ENCODE measurements at regions not wholly inside any gene's neighbourhood (a gene's known extent, or its start where the extent isn't known, plus 50 kb on each side); places are given as distances from the start of the nearest gene placed in this dataset.

DNA sequence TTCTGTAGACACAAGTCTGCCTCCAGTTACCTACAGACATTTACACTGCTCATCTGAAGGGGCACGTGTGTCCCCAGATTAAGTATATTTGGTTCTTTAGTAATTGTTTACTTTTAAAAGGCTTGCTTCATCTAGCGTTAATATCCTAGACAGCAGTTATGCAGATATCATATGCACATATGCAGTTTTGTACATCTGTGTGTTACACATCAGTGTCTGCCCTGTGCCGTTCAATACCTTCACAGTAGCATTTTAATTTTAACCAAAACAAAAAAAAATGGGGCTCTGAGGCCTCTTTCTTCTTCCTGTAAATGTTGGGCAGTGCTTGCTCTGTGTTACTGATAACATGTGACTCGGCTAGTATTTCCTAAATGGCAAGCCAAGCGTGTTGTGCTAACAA is 331.4 kb upstream of the MGMT start:
- H3K9me3 ChIP-seq (ENCODE audit: control insufficient read depth, insufficient read depth, low read length): no peaks in the 10 kb centered on the region
- H3K36me3 ChIP-seq (ENCODE audit: control insufficient read depth, low read length): no peaks in the 10 kb centered on the region
- no peak overlapping the region for H3K4me2 ChIP-seq (ENCODE audit: low read length)
- TF ChIP-seq EZH2phosphoT487 (IDR thresholded peaks at IDR 0.05; ENCODE audit: borderline replicate concordance, low read length): no peak
- TF ChIP-seq, protein P1, sequence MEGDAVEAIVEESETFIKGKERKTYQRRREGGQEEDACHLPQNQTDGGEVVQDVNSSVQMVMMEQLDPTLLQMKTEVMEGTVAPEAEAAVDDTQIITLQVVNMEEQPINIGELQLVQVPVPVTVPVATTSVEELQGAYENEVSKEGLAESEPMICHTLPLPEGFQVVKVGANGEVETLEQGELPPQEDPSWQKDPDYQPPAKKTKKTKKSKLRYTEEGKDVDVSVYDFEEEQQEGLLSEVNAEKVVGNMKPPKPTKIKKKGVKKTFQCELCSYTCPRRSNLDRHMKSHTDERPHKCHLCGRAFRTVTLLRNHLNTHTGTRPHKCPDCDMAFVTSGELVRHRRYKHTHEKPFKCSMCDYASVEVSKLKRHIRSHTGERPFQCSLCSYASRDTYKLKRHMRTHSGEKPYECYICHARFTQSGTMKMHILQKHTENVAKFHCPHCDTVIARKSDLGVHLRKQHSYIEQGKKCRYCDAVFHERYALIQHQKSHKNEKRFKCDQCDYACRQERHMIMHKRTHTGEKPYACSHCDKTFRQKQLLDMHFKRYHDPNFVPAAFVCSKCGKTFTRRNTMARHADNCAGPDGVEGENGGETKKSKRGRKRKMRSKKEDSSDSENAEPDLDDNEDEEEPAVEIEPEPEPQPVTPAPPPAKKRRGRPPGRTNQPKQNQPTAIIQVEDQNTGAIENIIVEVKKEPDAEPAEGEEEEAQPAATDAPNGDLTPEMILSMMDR (IDR thresholded peaks at IDR 0.05; ENCODE audit: low read depth, low read length, poor library complexity, severe bottlenecking): no peak
- no peaks in the 10 kb centered on the region for H3K4me1 ChIP-seq (ENCODE audit: control insufficient read depth, low read length)
- no peaks in the 10 kb centered on the region for H3K9me2 ChIP-seq (replicated peaks; ENCODE audit: control insufficient read depth, low read length)
- H3K79me2 ChIP-seq (ENCODE audit: control insufficient read depth, low read length): no peaks in the 10 kb centered on the region
- no peak overlapping the region for H3K4me3 ChIP-seq (ENCODE audit: low read length)
- no peaks in the 10 kb centered on the region for H4K20me1 ChIP-seq (ENCODE audit: control insufficient read depth, insufficient read depth, low read depth, low read length)
- no peaks in the 10 kb centered on the region for H3F3A ChIP-seq (ENCODE audit: control insufficient read depth, insufficient read depth)
- H3K27me3 ChIP-seq (ENCODE audit: control insufficient read depth, low read length): no peaks in the 10 kb centered on the region
- no peak overlapping the region for H3K27ac ChIP-seq (ENCODE audit: low read depth, low read length)

- no peak overlapping the region for H3K4me2 ChIP-seq (ENCODE audit: low read length)
- no peaks in the 10 kb centered on the region for H3K9me3 ChIP-seq (ENCODE audit: control insufficient read depth, insufficient read depth, low read length)
- H3K4me1 ChIP-seq (ENCODE audit: control insufficient read depth, low read length): no peaks in the 10 kb centered on the region
- no peak overlapping the region for H3K27ac ChIP-seq (ENCODE audit: low read depth, low read length)
- no peaks in the 10 kb centered on the region for H4K20me1 ChIP-seq (ENCODE audit: control insufficient read depth, insufficient read depth, low read depth, low read length)
- TF ChIP-seq, protein P1 (IDR thresholded peaks at IDR 0.05; ENCODE audit: low read depth, low read length, poor library complexity, severe bottlenecking): no peak
- TF ChIP-seq EZH2phosphoT487 (IDR thresholded peaks at IDR 0.05; ENCODE audit: borderline replicate concordance, low read length): no peak
- no peak overlapping the region for H3K4me3 ChIP-seq (ENCODE audit: low read length)
- no peaks in the 10 kb centered on the region for H3F3A ChIP-seq (ENCODE audit: control insufficient read depth, insufficient read depth)
- no peaks in the 10 kb centered on the region for H3K36me3 ChIP-seq (ENCODE audit: control insufficient read depth, low read length)
- no peaks in the 10 kb centered on the region for H3K9me2 ChIP-seq (replicated peaks; ENCODE audit: control insufficient read depth, low read length)
- no peaks in the 10 kb centered on the region for H3K79me2 ChIP-seq (ENCODE audit: control insufficient read depth, low read length)
- no peaks in the 10 kb centered on the region for H3K27me3 ChIP-seq (ENCODE audit: control insufficient read depth, low read length)
Measured at GRCh38 chr10:129136074-129136473, 331.0 kb upstream of the MGMT start.

DNA sequence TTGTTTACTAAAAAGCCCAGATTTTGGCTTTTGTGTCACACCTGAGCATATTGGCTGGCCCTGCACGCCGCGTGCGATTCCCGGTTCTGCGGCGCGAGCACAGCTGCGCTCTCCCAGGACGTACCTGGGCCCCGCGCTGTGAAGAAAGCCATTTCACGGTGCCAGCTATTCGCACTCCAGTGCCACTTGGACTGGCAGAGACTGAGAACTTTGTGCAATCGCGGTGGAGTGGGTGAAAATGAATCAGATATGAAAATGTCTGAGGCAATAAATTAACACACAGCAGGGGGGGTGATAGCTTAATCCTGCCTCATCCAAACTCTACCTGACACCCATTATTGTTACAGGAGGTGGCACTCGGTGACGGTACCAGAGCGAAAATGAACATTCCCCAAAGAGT is 330.1 kb upstream of the MGMT start:
- no peaks in the 10 kb centered on the region for H4K20me1 ChIP-seq (ENCODE audit: control insufficient read depth, insufficient read depth, low read depth, low read length)
- H3K4me2 ChIP-seq (ENCODE audit: low read length): no peak overlapping the region
- H3F3A ChIP-seq (ENCODE audit: control insufficient read depth, insufficient read depth): no peaks in the 10 kb centered on the region
- H3K27me3 ChIP-seq (ENCODE audit: control insufficient read depth, low read length): no peaks in the 10 kb centered on the region
- H3K4me1 ChIP-seq (ENCODE audit: control insufficient read depth, low read length): no peaks in the 10 kb centered on the region
- no peak for TF ChIP-seq EZH2phosphoT487 (IDR thresholded peaks at IDR 0.05; ENCODE audit: borderline replicate concordance, low read length)
- TF ChIP-seq, protein P1 (IDR thresholded peaks at IDR 0.05; ENCODE audit: low read depth, low read length, poor library complexity, severe bottlenecking): no peak
- no peaks in the 10 kb centered on the region for H3K79me2 ChIP-seq (ENCODE audit: control insufficient read depth, low read length)
- H3K36me3 ChIP-seq (ENCODE audit: control insufficient read depth, low read length): no peaks in the 10 kb centered on the region
- no peak overlapping the region for H3K27ac ChIP-seq (ENCODE audit: low read depth, low read length)
- H3K4me3 ChIP-seq (ENCODE audit: low read length): no peak overlapping the region
- no peaks in the 10 kb centered on the region for H3K9me2 ChIP-seq (replicated peaks; ENCODE audit: control insufficient read depth, low read length)
- no peaks in the 10 kb centered on the region for H3K9me3 ChIP-seq (ENCODE audit: control insufficient read depth, insufficient read depth, low read length)

Data from DOHH2 (cell line).